ENCODE measurements at regions not wholly inside any gene's neighbourhood (a gene's known extent, or its start where the extent isn't known, plus 50 kb on each side); places are given as distances from the start of the nearest gene placed in this dataset.
"Not testable (repeated sequence)": the region's sequence is repeated elsewhere in the genome, so short reads cannot be mapped to it uniquely, and the experiment has no call there.

- H3F3A ChIP-seq (ENCODE audit: insufficient read depth, low read depth): no peaks in the 10 kb centered on the region
- no peak for DNase-seq
- H3K27ac ChIP-seq: no peak overlapping the region
- no peaks in the 10 kb centered on the region for H3K9me2 ChIP-seq (ENCODE audit: insufficient read depth)
- H3K79me2 ChIP-seq (ENCODE audit: low read depth): no peaks in the 10 kb centered on the region
- H3K36me3 ChIP-seq (ENCODE audit: low read depth): no peaks in the 10 kb centered on the region
- no peak overlapping the region for H3K4me2 ChIP-seq
- no peaks in the 10 kb centered on the region for H3K9me3 ChIP-seq (ENCODE audit: insufficient read depth, low read depth)
- no peak for TF ChIP-seq EZH2 (IDR thresholded peaks at IDR 0.05; ENCODE audit: low read depth)
- TF ChIP-seq CTCF (conservative IDR thresholded peaks at IDR 0.05): no peak
- no peaks in the 10 kb centered on the region for H3K27me3 ChIP-seq (ENCODE audit: insufficient read depth, low read depth)
- ChIA-PET CTCF (no interaction called here), POLR2A (ENCODE audit: unreplicated experiment) (no interaction called here)
- no peaks in the 10 kb centered on the region for H4K20me1 ChIP-seq (ENCODE audit: insufficient read depth)
- intact Hi-C loops (cut with micrococcal nuclease; ENCODE audit: unreplicated experiment): no loop called here
- BruUV-seq (replicated peaks): no TSS peak
- no peak overlapping the region for H3K4me3 ChIP-seq
- 0 out of 2 replicates have a peak overlapping the region, but pooled peaks have one; percentile 26 for H2AFZ ChIP-seq
- no peaks in the 10 kb centered on the region for H3K4me1 ChIP-seq (replicated peaks; ENCODE audit: insufficient read depth)
These were observed 142.3 kb upstream of the F9 start for GRCh38 chrX:139388254-139388653.

- Histone ChIP-seq H3K9me3 (ENCODE audit: insufficient read depth, low read depth) (no peaks in the 10 kb centered on the region), H2AFZ (0 out of 2 replicates have a peak overlapping the region, but pooled peaks have one; percentile 52), H4K20me1 (ENCODE audit: insufficient read depth) (no peaks in the 10 kb centered on the region), H3K4me3 (no peak overlapping the region), H3K4me2 (no peak overlapping the region; the same call in 1 of the 2 replicates), H3K9me2 (ENCODE audit: insufficient read depth) (no peaks in the 10 kb centered on the region), H3K27ac (no peak overlapping the region), H3K79me2 (ENCODE audit: low read depth) (no peaks in the 10 kb centered on the region), H3K36me3 (ENCODE audit: low read depth) (no peaks in the 10 kb centered on the region), H3F3A (ENCODE audit: insufficient read depth, low read depth) (no peaks in the 10 kb centered on the region), H3K27me3 (ENCODE audit: insufficient read depth, low read depth) (no peaks in the 10 kb centered on the region), H3K4me1 (replicated peaks; ENCODE audit: insufficient read depth) (no peaks in the 10 kb centered on the region)
- BruUV-seq (replicated peaks): no TSS peak
- TF ChIP-seq CTCF (conservative IDR thresholded peaks at IDR 0.05) (no peak), EZH2 (IDR thresholded peaks at IDR 0.05; ENCODE audit: low read depth) (no peak)
- POLR2A ChIA-PET (ENCODE audit: unreplicated experiment): no interaction called here
- no peak for DNase-seq
- intact Hi-C loops (cut with micrococcal nuclease; ENCODE audit: unreplicated experiment): no loop called here
- CTCF ChIA-PET: no interaction called here
These were observed 148.0 kb upstream of the F9 start for GRCh38 chrX:139382529-139382928.

GRCh38 chrX:139376547-139376946 lies 154.0 kb upstream of the F9 start:
- CTCF ChIA-PET; POLR2A ChIA-PET (ENCODE audit: unreplicated experiment): not testable (repeated sequence)

GRCh38 chrX:139360356-139360755 lies 170.2 kb upstream of the F9 start:
- no peaks in the 10 kb centered on the region for H3K9me3 ChIP-seq (ENCODE audit: insufficient read depth, low read depth)
- no peak overlapping the region for H3K27ac ChIP-seq
- H3K9me2 ChIP-seq (ENCODE audit: insufficient read depth): no peaks in the 10 kb centered on the region
- H3K4me2 ChIP-seq: no peak overlapping the region
- BruUV-seq (replicated peaks): no TSS peak
- H3K4me1 ChIP-seq (replicated peaks; ENCODE audit: insufficient read depth): no peaks in the 10 kb centered on the region
- no peak for DNase-seq
- ChIA-PET CTCF (no interaction called here), POLR2A (ENCODE audit: unreplicated experiment) (no interaction called here)
- H4K20me1 ChIP-seq (ENCODE audit: insufficient read depth): no peaks in the 10 kb centered on the region
- intact Hi-C loops (cut with micrococcal nuclease; ENCODE audit: unreplicated experiment): no loop called here
- H3F3A ChIP-seq (ENCODE audit: insufficient read depth, low read depth): no peaks in the 10 kb centered on the region
- no peak overlapping the region for H2AFZ ChIP-seq
- no peak for TF ChIP-seq CTCF (conservative IDR thresholded peaks at IDR 0.05)
- no peak for TF ChIP-seq EZH2 (IDR thresholded peaks at IDR 0.05; ENCODE audit: low read depth)
- no peaks in the 10 kb centered on the region for H3K36me3 ChIP-seq (ENCODE audit: low read depth)
- no peaks in the 10 kb centered on the region for H3K27me3 ChIP-seq (ENCODE audit: insufficient read depth, low read depth)
- no peak overlapping the region for H3K4me3 ChIP-seq
- no peaks in the 10 kb centered on the region for H3K79me2 ChIP-seq (ENCODE audit: low read depth)

More at GRCh38 chrX:139376547-139376946, 154.0 kb upstream of the F9 start:
- H3K9me3 ChIP-seq (ENCODE audit: insufficient read depth, low read depth); H3F3A ChIP-seq (ENCODE audit: insufficient read depth, low read depth); H3K9me2 ChIP-seq (ENCODE audit: insufficient read depth); BruUV-seq (replicated peaks); DNase-seq; H3K4me3 ChIP-seq; H3K4me2 ChIP-seq; intact Hi-C loops (cut with micrococcal nuclease; ENCODE audit: unreplicated experiment); H3K79me2 ChIP-seq (ENCODE audit: low read depth); H3K27me3 ChIP-seq (ENCODE audit: insufficient read depth, low read depth); H4K20me1 ChIP-seq (ENCODE audit: insufficient read depth); H2AFZ ChIP-seq; H3K27ac ChIP-seq; H3K36me3 ChIP-seq (ENCODE audit: low read depth); H3K4me1 ChIP-seq (replicated peaks; ENCODE audit: insufficient read depth): not testable (repeated sequence)

- H3K4me1 ChIP-seq (replicated peaks; ENCODE audit: insufficient read depth); CTCF ChIA-PET; H3K79me2 ChIP-seq (ENCODE audit: low read depth): not testable (repeated sequence)
These were observed 187.9 kb upstream of the F9 start for GRCh38 chrX:139342594-139342991.

More at GRCh38 chrX:139342594-139342991, 187.9 kb upstream of the F9 start:
- H3K36me3 ChIP-seq (ENCODE audit: low read depth); H4K20me1 ChIP-seq (ENCODE audit: insufficient read depth); H3K9me2 ChIP-seq (ENCODE audit: insufficient read depth); H3K9me3 ChIP-seq (ENCODE audit: insufficient read depth, low read depth); intact Hi-C loops (cut with micrococcal nuclease; ENCODE audit: unreplicated experiment); H3K4me3 ChIP-seq; H3K4me2 ChIP-seq; H2AFZ ChIP-seq; POLR2A ChIA-PET (ENCODE audit: unreplicated experiment); DNase-seq; BruUV-seq (replicated peaks); H3F3A ChIP-seq (ENCODE audit: insufficient read depth, low read depth); H3K27ac ChIP-seq: not testable (repeated sequence)
- H3K27me3 ChIP-seq (ENCODE audit: insufficient read depth, low read depth): peaks cover 18% of the 10 kb centered on the region
